AG10803 (cell line): ENCODE measurements at regions not wholly inside any gene's neighbourhood (a gene's known extent, or its start where the extent isn't known, plus 50 kb on each side); places are given as distances from the start of the nearest gene placed in this dataset.

Experiments
- DNase-seq: peaks from one replicate; pipeline ENCODE4 v3.0.0; 2010; ENCODE audit warnings: low read depth
- H3K4me3 ChIP-seq: 2 replicates; pipeline ENCODE4 v1.5.1; 2011; ENCODE audit warnings: mild to moderate bottlenecking, low read length, control low read depth
- TF ChIP-seq, protein P1 (sequence below): conservative IDR thresholded peaks from 2 replicates; pipeline ENCODE4 v1.5.1; 2011; ENCODE audit warnings: mild to moderate bottlenecking, low read length, control low read depth, inconsistent platforms

DNA sequence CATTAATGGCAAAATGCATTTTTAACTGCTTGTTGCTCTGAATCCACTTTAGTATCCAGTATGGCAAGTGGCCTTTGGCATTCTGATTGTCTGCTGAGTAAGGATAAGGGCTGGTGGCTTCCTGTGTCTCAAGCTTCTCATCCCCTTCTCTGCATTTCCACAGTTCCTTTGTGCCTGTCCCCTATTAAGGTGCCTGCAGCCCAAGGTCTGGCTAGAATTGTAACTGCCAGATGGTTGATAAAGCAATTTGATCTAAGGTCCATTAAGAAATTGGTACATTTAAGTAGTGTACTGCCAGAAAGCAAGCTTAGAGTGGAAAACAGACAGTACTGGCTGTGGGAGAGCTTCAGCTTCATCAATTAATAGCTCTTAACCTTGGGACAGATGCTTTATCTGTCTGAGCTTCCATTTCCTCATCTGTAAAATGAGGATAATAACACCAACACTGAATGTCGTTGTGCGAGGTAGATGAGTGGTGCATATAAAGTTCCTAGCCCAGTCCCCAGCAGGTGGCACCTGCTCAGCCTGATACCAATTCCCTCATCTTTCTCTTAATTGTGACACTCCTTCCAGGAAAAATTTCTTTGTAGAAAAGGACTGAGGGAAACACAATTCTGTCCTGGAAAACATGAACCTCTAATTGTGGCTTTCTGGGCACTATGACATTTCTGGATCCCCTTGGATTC is 570.6 kb upstream of the GCFC2 start:
- TF ChIP-seq, protein P1, sequence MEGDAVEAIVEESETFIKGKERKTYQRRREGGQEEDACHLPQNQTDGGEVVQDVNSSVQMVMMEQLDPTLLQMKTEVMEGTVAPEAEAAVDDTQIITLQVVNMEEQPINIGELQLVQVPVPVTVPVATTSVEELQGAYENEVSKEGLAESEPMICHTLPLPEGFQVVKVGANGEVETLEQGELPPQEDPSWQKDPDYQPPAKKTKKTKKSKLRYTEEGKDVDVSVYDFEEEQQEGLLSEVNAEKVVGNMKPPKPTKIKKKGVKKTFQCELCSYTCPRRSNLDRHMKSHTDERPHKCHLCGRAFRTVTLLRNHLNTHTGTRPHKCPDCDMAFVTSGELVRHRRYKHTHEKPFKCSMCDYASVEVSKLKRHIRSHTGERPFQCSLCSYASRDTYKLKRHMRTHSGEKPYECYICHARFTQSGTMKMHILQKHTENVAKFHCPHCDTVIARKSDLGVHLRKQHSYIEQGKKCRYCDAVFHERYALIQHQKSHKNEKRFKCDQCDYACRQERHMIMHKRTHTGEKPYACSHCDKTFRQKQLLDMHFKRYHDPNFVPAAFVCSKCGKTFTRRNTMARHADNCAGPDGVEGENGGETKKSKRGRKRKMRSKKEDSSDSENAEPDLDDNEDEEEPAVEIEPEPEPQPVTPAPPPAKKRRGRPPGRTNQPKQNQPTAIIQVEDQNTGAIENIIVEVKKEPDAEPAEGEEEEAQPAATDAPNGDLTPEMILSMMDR, result no peak
- no peak for DNase-seq
- H3K4me3 ChIP-seq, result no peak overlapping the region

- H3K4me3 ChIP-seq, result no peak overlapping the region
- TF ChIP-seq, protein P1, result no peak
- DNase-seq, result no peak
These were observed 570.0 kb upstream of the GCFC2 start for GRCh38 chr2:76280686-76281085.

DNA sequence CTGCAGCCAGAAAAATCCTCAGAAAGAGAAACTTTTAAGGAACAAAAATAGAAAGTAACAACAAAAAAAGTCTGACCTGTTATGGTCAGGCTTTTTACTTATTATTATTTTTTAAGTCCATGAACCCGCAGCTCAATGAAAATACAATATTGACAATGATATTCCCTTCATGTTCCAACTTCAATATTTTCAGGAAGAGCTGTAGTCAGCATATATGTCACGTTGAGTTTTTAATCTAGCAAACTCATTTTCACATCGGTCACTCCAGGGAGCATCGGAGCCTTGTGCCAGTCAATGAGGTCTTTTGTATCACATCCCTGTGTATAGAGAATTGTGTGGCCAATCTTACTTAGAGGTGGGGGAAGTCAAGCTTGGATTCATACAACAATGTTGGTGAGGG is 568.4 kb upstream of the GCFC2 start:
- TF ChIP-seq, protein P1, result no peak
- no peak for DNase-seq
- H3K4me3 ChIP-seq, result no peak overlapping the region

DNA sequence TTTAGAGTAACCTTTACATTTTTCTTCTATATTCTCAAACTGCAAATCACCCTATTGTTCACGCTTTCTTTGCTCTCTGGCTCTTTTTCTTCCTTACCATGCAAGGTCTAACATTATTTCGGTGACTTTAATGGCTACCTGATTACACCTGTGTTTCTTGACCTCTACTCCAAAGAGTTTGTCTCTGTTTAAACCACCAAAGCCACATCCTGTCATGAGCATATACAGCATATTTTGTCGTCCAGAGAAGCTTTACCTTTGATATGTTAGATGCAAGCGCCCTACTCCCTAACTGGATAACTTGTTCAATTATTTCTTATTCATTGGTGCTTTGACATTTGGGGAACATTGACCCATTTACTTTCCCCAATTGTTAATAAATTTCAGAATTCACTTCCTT is 565.1 kb upstream of the GCFC2 start:
- no peak for DNase-seq
- TF ChIP-seq, protein P1, result no peak
- H3K4me3 ChIP-seq, result no peak overlapping the region

DNA sequence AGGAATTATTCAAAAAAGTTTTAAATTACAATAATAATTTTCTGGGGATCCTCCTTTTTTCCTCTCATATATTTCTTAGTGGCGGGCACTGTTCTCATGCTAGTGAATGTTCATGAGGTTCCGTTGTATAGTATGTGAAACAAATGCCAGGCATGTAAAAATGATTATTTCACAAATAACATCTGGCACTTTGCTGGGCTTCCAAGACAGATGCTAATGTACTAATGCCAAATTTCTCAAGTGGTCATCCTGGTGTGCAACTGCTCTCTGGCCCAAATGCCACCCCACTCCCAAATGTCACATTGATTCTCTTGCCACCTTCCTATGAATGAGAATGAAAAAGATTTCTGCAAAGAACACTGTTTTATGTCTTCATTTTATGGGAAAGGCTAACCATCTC is 564.0 kb upstream of the GCFC2 start:
- DNase-seq, result no peak
- TF ChIP-seq, protein P1, result no peak
- H3K4me3 ChIP-seq, result no peak overlapping the region

GRCh38 chr2:76274160-76274559 is 563.4 kb upstream of the GCFC2 start:
- DNase-seq, result no peak
- no peak overlapping the region for H3K4me3 ChIP-seq
- TF ChIP-seq, protein P1, result no peak

GRCh38 chr2:76270096-76270710 is 559.5 kb upstream of the GCFC2 start:
- no peak for DNase-seq
- TF ChIP-seq, protein P1, result no peak
- no peak overlapping the region for H3K4me3 ChIP-seq
